ENCODE measurements at regions not wholly inside any gene's neighbourhood (a gene's known extent, or its start where the extent isn't known, plus 50 kb on each side); places are given as distances from the start of the nearest gene placed in this dataset.

DNA sequence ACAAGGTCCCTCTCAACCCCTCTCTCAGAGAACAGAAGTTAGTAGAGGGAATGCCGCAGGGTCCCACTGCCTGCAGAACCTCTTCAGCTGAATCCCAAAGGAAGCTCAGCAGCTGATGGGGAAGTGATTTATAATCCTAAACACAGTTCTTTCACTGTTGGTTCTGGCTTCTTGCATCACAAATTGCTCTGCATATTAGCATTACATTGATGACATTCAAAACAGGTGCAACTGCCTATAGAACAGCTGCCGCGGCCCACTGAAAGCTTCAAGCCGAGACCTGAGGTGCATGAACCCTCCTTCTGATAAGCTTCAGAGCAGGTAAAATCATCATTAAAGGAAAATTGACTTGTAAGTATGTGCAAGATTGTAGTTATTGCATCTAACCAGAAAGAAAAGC, 75.2 kb upstream of the KIRREL3 start:
- DNase-seq, result no peak

- no peak for DNase-seq
Observed at GRCh38 chr11:127074151-127074761, 73.7 kb upstream of the KIRREL3 start.

DNA sequence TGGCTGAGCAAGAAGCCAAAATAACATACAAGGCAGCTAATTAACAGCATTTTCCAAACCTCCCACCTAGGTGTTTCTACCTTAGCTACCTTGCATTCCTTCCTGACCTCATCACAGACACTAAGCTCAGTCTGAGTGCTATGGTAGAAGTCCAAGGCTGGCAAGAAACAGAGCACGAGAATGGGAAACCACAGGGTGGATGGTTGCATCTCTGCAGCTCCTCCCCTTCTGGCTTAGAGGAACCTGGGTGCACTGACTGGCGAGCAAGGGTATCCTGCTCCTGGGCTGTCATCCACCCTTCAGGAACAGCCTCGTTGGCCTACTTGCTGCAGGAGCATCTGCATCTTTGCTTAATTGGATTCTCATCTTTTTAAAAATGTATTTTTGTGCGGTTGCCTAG, 73.1 kb upstream of the KIRREL3 start:
- no peak for DNase-seq

- no peak for DNase-seq
Observed at GRCh38 chr11:127071606-127072005, 71.0 kb upstream of the KIRREL3 start.

DNA sequence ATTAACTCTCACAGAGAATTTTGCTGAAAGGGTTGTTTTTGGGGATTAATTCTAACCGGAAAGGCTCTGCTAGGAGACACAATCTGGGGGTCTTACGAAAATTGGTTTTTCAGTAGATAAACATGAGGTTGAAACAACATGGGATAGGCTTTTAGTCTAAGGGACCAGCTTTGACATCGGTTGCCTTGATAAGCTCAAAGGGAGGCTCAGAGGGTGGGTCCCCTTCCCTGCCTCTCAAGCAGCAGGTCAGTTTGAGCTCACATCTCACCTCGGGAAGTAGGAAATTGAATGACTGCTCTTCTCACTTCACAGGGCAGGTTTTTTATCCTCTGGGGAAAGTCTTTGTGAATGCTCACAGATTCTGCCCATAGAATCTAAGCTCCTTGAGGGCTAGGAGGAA, 70.2 kb upstream of the KIRREL3 start:
- DNase-seq, result no peak

DNA sequence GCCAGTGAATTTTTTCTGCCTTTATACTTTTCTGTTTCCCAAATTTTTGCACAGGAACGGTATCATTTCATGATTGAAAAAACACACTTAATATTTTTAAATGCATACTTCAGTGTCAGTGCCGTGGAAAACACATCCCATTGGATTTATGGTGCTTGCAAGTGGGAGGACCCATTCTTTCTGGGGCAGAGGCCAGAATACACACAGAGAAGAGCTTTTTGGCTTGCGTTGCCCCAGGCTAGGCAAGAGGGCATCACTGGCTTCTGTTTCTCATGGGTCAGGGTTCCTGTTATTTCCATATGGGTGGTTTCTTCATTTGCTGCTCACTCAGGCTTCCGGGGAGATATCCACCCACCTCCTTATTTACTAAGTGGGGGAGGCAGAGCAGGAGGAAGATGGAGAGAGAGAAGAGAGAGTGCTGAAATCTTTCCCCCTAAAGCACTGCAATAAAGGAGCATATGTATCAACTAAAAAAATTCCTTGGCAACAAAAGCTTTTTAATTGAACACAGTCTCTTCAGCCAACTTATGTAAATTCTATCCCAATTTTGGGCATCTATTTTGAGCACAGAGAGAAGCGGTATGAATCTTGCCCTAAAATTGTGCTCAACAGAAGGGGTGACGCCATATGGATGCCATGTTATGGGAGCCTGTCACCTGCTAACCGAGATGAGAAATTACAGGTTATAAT, 66.0 kb upstream of the KIRREL3 start:
- DNase-seq, result no peak

- DNase-seq, result no peak
Observed at GRCh38 chr11:127063241-127063640, 62.7 kb upstream of the KIRREL3 start.

- no peak for DNase-seq
Observed at GRCh38 chr11:127061947-127062346, 61.4 kb upstream of the KIRREL3 start.

DNA sequence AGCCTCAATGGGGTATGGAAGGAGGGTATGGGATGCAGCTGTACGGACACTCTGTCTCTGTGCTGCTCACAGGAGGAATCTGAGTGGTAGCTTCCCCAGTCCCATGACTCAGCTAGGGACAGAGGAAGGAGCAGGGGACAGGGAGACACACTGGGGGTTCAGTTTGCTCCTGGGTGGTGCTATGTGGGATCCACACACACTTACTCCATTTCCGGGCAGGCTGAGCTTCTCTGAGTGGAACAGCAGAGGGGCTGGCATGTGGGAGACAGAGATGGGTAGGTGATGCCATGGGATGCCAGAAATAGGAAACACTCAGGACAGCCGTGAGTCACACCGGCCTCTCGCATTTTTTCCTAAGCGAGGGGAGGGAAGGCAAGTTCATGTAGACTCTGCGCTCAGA, 59.2 kb upstream of the KIRREL3 start:
- DNase-seq, result no peak

DNA sequence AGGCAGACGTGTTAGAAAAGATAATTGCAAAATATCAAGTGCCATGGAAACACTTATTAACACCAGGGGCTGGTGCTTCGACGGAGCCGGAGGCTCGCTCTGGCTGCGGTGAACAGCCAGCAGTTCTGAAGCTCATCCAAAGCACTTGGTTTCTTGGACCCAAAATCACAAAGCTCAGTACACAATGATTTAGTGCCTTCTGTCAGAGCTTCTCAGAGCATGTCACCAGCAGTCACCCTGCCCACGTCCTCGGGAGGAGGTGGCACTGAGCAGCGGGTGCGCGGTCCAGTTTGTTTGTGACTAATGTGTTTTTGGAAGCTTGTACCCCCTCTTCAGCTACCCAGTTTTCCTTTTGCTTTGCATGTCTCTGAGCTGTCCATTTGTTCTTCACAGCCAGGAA, 58.7 kb upstream of the KIRREL3 start:
- DNase-seq, result no peak

DNA sequence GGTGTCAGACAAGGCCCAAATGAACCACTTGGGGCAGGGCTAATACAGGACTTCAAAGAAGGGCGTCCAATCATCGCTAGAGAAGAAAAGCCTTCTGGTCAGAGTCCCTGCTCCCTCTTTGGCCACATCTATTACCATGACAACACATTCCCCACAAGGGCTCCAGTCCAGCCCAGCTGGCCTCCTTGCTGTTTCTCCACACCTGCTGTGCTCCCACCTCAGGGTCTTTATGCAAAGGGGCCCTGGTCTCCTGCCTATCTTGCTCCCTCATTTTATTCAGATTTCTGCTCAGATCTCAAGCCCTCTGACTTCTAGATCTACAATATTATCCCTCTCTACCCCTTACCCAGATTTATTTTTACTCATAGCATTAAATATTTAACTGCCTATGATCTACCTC, 58.0 kb upstream of the KIRREL3 start:
- DNase-seq, result no peak

- DNase-seq, result no peak
Observed at GRCh38 chr11:127057126-127057525, 56.6 kb upstream of the KIRREL3 start.

GRCh38 chr11:127056338-127056971, 55.9 kb upstream of the KIRREL3 start:
- DNase-seq, result no peak

GRCh38 chr11:127055236-127055635, 54.7 kb upstream of the KIRREL3 start:
- DNase-seq, result no peak

DNA sequence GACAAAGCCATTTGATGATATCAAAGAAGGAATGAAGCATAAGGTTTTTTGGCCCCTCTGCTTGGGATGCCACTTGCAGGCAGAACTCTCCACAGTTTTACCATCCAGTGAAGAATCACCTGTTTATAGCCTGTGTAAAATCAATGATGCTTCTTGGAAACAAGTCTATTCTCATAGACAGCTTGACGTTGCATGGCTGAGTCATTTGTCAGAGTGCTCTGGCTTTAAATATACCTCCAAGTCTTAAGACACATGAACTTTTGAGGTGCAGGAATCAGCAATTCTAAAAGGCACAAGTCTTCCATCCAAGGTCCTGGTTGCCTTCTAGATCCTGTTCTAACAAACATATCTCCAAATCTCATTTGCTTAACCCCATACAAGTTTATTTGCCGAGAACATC, 53.6 kb upstream of the KIRREL3 start:
- no peak for DNase-seq

DNA sequence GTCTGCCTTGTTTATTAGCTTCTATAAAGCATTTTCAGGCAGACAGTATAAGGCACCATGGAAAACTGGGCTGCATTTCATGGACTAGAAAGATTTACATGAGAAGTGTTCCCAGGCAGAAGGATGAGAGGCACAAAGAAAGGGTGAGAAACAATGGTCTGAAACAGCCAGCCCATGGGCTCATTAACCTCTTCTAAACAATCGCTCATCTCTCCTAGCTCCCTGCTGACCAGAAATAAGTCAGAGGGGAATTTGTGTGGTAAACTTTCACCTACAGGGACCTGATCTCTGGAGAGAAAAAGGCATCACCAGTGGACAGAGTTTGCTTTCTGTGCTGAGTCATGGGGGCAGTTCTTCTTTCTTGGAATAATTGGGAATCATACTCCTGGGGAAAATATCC, 51.8 kb upstream of the KIRREL3 start:
- DNase-seq, result no peak
